Esophagus muscularis mucosa (tissue), 4 donors: ENCODE measurements at regions not wholly inside any gene's neighbourhood (a gene's known extent, or its start where the extent isn't known, plus 50 kb on each side); places are given as distances from the start of the nearest gene placed in this dataset.

ENCODE experiments used
- CTCF ChIP-seq, 3 experiments: fragments of 200-600 bp in 2 of 3; fragments of 450-650 bp in 1 of 3; sonication (generic) in 2 of 3; IDR thresholded peaks; one replicate each; pipeline ENCODE4 v1.5.1; 2017 to 2019; ENCODE audit warnings: antibody characterized with exemption in 3 of 3, mild to moderate bottlenecking in 2 of 3, moderate library complexity in 1 of 3
- EP300 ChIP-seq: sonication (generic); formaldehyde crosslinking; IDR thresholded peaks from one replicate; pipeline ENCODE4 v1.6.1; 2017; ENCODE audit warnings: antibody characterized with exemption
- POLR2A ChIP-seq: fragments of 450-650 bp; IDR thresholded peaks from one replicate; pipeline ENCODE4 v1.6.1; 2017; ENCODE audit warnings: antibody characterized with exemption, moderate library complexity, mild to moderate bottlenecking, low read depth

GRCh38 chr2:145283131-145283530 is 763.2 kb upstream of the ZEB2 start:
- TF ChIP-seq POLR2A (no peak), CTCF (IDR thresholded peaks at IDR 0.05) (no peak), EP300 (no peak)
